Loucy (cell line): ENCODE measurements at regions not wholly inside any gene's neighbourhood (a gene's known extent, or its start where the extent isn't known, plus 50 kb on each side); places are given as distances from the start of the nearest gene placed in this dataset.

Source experiments
- EZH2phosphoT487 ChIP-seq: fragments of 200-600 bp; IDR thresholded peaks from 2 replicates; pipeline ENCODE4 v1.6.1; 2018; ENCODE audit warnings: antibody characterized with exemption, mild to moderate bottlenecking, moderate library complexity, borderline replicate concordance
- TF ChIP-seq, protein P1 (sequence below): fragments of 200-600 bp; sonication (generic); conservative IDR thresholded peaks from 2 replicates; pipeline ENCODE4 v1.5.1; 2014; ENCODE audit warnings: mild to moderate bottlenecking, antibody characterized with exemption, low read length

DNA sequence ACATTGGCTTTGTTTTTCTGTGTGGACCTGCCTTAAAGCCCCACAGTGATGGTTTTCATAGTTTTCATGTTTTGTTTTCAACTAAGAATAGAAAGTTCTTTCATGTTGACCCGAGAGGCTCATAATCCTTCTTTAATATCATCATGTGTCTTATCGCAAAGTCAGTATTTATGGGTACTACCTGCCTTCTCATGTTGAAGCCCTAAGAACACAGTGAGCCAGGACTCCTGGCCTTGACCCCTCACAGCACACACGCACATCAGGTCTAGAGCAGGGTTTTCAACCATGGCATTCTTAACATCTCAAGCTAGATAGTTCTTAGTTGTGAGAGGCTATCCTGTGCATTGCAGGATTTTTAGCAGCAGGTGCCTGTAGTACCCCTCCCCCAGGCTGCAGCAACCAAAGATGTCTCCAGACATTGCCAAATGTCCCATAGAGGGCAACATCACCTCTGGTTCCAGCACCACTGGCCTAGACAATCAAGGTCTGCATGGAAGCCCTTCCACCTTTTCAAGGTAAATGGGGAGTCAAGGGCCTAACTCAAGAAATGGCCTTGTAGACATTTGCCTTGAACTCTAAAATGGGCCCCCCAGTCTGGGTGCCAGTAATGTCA, 118.3 kb downstream of the MTHFS start:
- no peak for TF ChIP-seq EZH2phosphoT487
- TF ChIP-seq, protein P1, sequence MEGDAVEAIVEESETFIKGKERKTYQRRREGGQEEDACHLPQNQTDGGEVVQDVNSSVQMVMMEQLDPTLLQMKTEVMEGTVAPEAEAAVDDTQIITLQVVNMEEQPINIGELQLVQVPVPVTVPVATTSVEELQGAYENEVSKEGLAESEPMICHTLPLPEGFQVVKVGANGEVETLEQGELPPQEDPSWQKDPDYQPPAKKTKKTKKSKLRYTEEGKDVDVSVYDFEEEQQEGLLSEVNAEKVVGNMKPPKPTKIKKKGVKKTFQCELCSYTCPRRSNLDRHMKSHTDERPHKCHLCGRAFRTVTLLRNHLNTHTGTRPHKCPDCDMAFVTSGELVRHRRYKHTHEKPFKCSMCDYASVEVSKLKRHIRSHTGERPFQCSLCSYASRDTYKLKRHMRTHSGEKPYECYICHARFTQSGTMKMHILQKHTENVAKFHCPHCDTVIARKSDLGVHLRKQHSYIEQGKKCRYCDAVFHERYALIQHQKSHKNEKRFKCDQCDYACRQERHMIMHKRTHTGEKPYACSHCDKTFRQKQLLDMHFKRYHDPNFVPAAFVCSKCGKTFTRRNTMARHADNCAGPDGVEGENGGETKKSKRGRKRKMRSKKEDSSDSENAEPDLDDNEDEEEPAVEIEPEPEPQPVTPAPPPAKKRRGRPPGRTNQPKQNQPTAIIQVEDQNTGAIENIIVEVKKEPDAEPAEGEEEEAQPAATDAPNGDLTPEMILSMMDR, result no peak
